Right cardiac atrium (tissue), 5 donors: ENCODE measurements at regions not wholly inside any gene's neighbourhood (a gene's known extent, or its start where the extent isn't known, plus 50 kb on each side); places are given as distances from the start of the nearest gene placed in this dataset.
"Not testable (repeated sequence)": the region's sequence is repeated elsewhere in the genome, so short reads cannot be mapped to it uniquely, and the experiment has no call there.

Experiments
- ATAC-seq, 2 donors: fragments of 200-7000 bp; cut with Tn5 transposase; one replicate each; pipeline versions ENCODE4 v1.8.0 to v1.9.1; 2020; ENCODE audit warnings: moderate library complexity in 2 of 2, mild to moderate bottlenecking in 1 of 2
- DNase-seq, 3 donors: peaks; one replicate each; pipeline ENCODE4 v3.0.0-alpha.2; 2020
- H3K27ac ChIP-seq: one replicate; pipeline ENCODE4 v1.5.1; 2013; ENCODE audit warnings: mild to moderate bottlenecking, low read length, control low read depth, moderate library complexity
- H3K27me3 ChIP-seq: one replicate; pipeline ENCODE4 v1.6.1; 2013; ENCODE audit not compliant: control insufficient read depth, insufficient read depth
- H3K4me1 ChIP-seq: one replicate; pipeline ENCODE4 v1.6.1; 2013; ENCODE audit warnings: low read length; ENCODE audit not compliant: control insufficient read depth, insufficient read depth
- H3K4me3 ChIP-seq: one replicate; pipeline ENCODE4 v1.5.1; 2013; ENCODE audit warnings: low read length, control low read depth
- H3K9me3 ChIP-seq: one replicate; pipeline ENCODE4 v1.6.1; 2013; ENCODE audit warnings: low read length; ENCODE audit not compliant: control insufficient read depth
- WGBS: extraction: QIAGEN DNeasy Blood & Tissue Kit; methylation state at CpG from one replicate; pipeline ENCODE4 v1.1.7; 2013; 5-methylcytosine and 5-hydroxymethylcytosine counted together
- intact Hi-C, 4 donors: fragments of 100-400 bp; cut with DNase I; formaldehyde crosslinking; loops; one replicate each; pipeline versions ENCODE4 v1.11.0 to v1.14.0; 2022 to 2023
- donor health status: healthy with polysubstance abuse.
- donor health status: DM: no; HTN: yes; CAD: no.
- donor health status: DM: no; HTN: no; CAD: no.
- donor health status: DM: no; HTN: yes; CAD: no; lungs with severe emphysema.
- donor health status: DM: yes; HTN: yes; CAD: no.

DNA sequence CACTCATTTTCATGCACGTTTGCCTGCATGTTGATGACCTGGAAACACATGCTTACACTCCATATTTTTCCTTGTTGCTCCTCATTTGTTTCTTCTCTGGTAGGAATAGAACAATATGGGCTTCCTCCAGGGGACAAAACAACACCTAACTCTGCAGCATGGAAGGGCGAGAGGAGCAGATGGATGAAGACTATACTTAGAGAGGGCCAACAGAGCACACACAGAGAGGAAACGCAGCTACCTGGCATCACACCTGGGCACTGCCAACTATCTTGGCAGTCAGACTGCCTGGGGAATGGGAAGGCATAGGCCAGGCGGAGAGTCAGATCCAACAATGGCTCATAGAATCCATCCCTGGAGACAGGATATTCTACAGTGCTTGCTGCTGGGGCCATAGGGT lies 290.9 kb downstream of the CD83 start:
- WGBS: 90% methylated on average over 4 of the region's 4 CpGs
- no peak for DNase-seq

DNA sequence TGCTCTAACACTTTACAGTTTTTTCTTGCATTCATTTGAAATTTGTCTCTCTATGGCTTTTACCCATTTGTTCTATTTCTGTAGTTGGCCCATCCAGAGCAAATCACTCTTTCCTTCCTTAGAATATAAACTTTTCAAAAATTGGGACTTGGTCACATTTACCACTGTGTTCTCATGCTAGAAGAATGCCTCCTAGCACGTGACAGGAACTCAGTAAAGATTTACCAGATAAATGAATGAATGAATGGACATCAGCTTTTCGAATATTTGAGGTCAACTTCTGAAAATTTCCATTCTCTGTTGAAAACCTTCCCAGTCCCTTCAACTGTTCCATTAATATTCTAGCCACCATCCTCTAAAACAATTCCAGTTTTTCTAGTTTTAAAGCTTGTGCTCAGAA lies 294.5 kb downstream of the CD83 start:
- no peaks in the 10 kb centered on the region for H3K27me3 ChIP-seq
- ATAC-seq (no peak), DNase-seq (no peak)
- H3K9me3 ChIP-seq: no peaks in the 10 kb centered on the region
- H3K4me3 ChIP-seq: no peak overlapping the region
- WGBS: 39% methylated on average over 2 of the region's 2 CpGs
- H3K4me1 ChIP-seq: peaks cover 2% of the 10 kb centered on the region
- intact Hi-C loops: no loop called here
- no peak overlapping the region for H3K27ac ChIP-seq

More for the DNA sequence above, 290.9 kb downstream of the CD83 start:
- Histone ChIP-seq H3K27me3 (no peaks in the 10 kb centered on the region), H3K4me1 (peaks cover 2% of the 10 kb centered on the region), H3K9me3 (no peaks in the 10 kb centered on the region), H3K4me3 (no peak overlapping the region), H3K27ac (no peak overlapping the region)
- no peak for ATAC-seq
- intact Hi-C loops: no loop called here

GRCh38 chr6:14415452-14415851 lies 297.9 kb downstream of the CD83 start:
- intact Hi-C loops: no loop called here
- H3K27ac ChIP-seq: no peak overlapping the region
- H3K4me3 ChIP-seq: no peak overlapping the region
- H3K27me3 ChIP-seq: no peaks in the 10 kb centered on the region
- DNase-seq (no peak), ATAC-seq (no peak)
- H3K9me3 ChIP-seq: no peaks in the 10 kb centered on the region
- 97% methylated on average over 3 of the region's 3 CpGs for WGBS
- peaks cover 2% of the 10 kb centered on the region for H3K4me1 ChIP-seq

GRCh38 chr6:14417377-14417776 lies 299.8 kb downstream of the CD83 start:
- H3K4me3 ChIP-seq: no peak overlapping the region
- WGBS: 98% methylated on average over 2 of the region's 2 CpGs
- no peaks in the 10 kb centered on the region for H3K9me3 ChIP-seq
- no peak for DNase-seq
- H3K4me1 ChIP-seq: no peaks in the 10 kb centered on the region
- no peak for ATAC-seq
- intact Hi-C loops: no loop called here
- no peaks in the 10 kb centered on the region for H3K27me3 ChIP-seq
- H3K27ac ChIP-seq: no peak overlapping the region

DNA sequence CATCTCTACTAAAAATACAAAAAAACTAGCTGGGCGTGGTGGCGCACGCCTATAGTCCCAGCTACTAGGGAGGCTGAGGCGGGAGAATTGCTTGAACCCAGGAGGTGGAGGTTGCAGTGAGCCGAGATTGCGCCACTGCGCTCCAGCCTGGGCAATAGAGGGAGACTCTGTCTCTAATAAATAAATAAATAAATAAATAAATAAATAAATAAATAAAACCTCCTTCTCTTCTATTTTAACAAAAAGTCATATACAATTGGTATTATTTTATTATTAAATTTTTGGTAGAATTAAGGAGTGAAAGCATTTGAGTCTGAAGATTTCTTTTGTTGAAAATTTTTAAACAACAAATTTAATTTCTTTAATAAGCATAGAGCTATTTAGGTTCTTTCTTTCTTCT lies 301.7 kb downstream of the CD83 start:
- DNase-seq, H3K4me1 ChIP-seq, intact Hi-C loops, H3K27ac ChIP-seq, H3K4me3 ChIP-seq, ATAC-seq, H3K9me3 ChIP-seq, H3K27me3 ChIP-seq: not testable (repeated sequence)
- 97% methylated on average over 7 of the region's 7 CpGs for WGBS

DNA sequence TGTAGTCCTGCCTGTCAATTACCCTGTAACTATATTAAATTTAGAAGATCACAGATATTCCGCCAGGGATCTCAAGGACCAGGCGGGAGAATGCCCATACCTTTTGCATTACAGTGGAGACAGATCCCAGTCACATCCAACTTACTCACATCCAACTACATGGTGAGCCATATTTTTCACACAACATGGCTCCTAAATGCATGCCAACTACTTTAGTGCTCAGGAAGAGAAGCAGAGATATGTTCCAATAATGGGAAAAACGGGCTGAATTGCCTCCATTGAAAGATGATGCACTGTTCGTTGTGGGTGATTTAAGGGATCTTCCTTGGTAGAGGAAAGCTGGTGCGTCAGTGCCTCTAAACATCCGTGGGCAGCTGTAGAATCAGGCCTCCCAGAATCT lies 304.5 kb downstream of the CD83 start:
- DNase-seq (no peak), ATAC-seq (no peak)
- 86% methylated on average over 6 of the region's 6 CpGs for WGBS
- H3K27ac ChIP-seq: no peak overlapping the region
- H3K9me3 ChIP-seq: no peaks in the 10 kb centered on the region
- H3K27me3 ChIP-seq: no peaks in the 10 kb centered on the region
- H3K4me3 ChIP-seq: no peak overlapping the region
- no peaks in the 10 kb centered on the region for H3K4me1 ChIP-seq
- intact Hi-C loops: loop anchor here in 1 of 4 donors (10.0 kb wide), 1 partner anchor 207 kb away; no protein-coding TSS in a partner anchor

GRCh38 chr6:14422917-14423316 lies 305.3 kb downstream of the CD83 start:
- ATAC-seq: peak; percentile 26 to 83
- Histone ChIP-seq H3K27ac (no peak overlapping the region), H3K9me3 (no peaks in the 10 kb centered on the region), H3K27me3 (no peaks in the 10 kb centered on the region), H3K4me1 (no peaks in the 10 kb centered on the region), H3K4me3 (no peak overlapping the region)
- intact Hi-C loops: loop anchor here in 1 of 4 donors (10.0 kb wide), 1 partner anchor 208 kb away; no protein-coding TSS in a partner anchor
- 61% methylated on average over 2 of the region's 2 CpGs for WGBS
- DNase-seq: no peak

DNA sequence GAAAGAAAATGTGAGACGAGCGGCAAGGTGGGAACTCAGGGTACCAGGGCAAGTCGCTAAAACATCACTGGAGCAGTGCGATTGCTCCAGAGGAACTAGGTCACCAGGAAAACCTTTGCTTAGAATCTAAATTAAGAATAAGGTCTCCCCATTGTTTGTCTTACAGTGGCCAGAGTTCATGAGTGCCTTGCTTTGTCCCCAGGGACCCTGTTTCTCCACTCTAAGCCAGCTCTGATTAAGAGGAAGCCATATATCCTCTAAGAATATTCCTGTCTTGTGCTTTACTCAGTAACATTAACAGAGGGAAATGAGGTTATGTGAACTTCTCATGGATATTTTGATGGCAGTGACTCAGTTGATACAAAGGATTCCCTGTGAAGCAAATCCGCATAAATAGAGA lies 305.8 kb downstream of the CD83 start:
- WGBS: 58% methylated on average over 5 of the region's 5 CpGs
- Histone ChIP-seq H3K9me3 (no peaks in the 10 kb centered on the region), H3K4me3 (no peak overlapping the region), H3K27me3 (no peaks in the 10 kb centered on the region), H3K4me1 (no peaks in the 10 kb centered on the region), H3K27ac (no peak overlapping the region)
- ATAC-seq (peak; percentile 81 to 97), DNase-seq (peak in 1 of 3 donors; percentile 28)
- intact Hi-C loops: loop anchor here in 1 of 4 donors (10.0 kb wide), 1 partner anchor 209 kb away; no protein-coding TSS in a partner anchor

DNA sequence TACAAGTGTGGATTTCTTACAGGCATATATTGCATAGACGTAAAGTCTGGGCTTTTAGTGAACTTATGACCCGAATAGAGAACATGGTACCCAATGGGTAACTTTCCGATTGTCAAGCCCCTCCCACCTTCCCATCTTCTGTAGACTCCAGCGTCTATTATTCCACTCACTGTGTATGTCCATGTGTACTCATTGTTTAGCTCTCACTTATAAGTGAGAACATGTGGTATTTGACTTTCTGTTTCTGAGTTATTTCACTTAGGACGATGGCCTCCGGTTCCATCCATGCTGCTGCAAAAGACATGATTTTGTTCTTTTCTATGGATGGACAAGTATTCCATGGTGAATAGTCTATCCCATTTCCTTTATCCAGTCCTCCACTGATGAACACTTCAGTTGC lies 306.4 kb downstream of the CD83 start:
- Histone ChIP-seq H3K4me1 (no peaks in the 10 kb centered on the region), H3K27me3 (no peaks in the 10 kb centered on the region), H3K9me3 (no peaks in the 10 kb centered on the region), H3K27ac (no peak overlapping the region), H3K4me3 (no peak overlapping the region)
- DNase-seq (no peak), ATAC-seq (no peak)
- intact Hi-C loops: loop anchor here in 1 of 4 donors (10.0 kb wide), 1 partner anchor 209 kb away; no protein-coding TSS in a partner anchor
- WGBS: 85% methylated on average over 6 of the region's 6 CpGs

GRCh38 chr6:14425805-14426204 lies 308.2 kb downstream of the CD83 start:
- WGBS: 79% methylated on average over 6 of the region's 6 CpGs
- Histone ChIP-seq H3K9me3 (no peaks in the 10 kb centered on the region), H3K4me3 (no peak overlapping the region), H3K4me1 (no peaks in the 10 kb centered on the region), H3K27ac (no peak overlapping the region), H3K27me3 (no peaks in the 10 kb centered on the region)
- intact Hi-C loops: loop anchor here in 1 of 4 donors (10.0 kb wide), 1 partner anchor 211 kb away; no protein-coding TSS in a partner anchor
- no peak for DNase-seq
- no peak for ATAC-seq

GRCh38 chr6:14426281-14426680 lies 308.7 kb downstream of the CD83 start:
- WGBS: 95% methylated on average over 2 of the region's 2 CpGs
- H3K9me3 ChIP-seq: no peaks in the 10 kb centered on the region
- no peak for ATAC-seq
- intact Hi-C loops: loop anchor here in 1 of 4 donors (10.0 kb wide), 1 partner anchor 211 kb away; no protein-coding TSS in a partner anchor
- no peak overlapping the region for H3K27ac ChIP-seq
- H3K4me1 ChIP-seq: no peaks in the 10 kb centered on the region
- no peaks in the 10 kb centered on the region for H3K27me3 ChIP-seq
- no peak for DNase-seq
- no peak overlapping the region for H3K4me3 ChIP-seq

DNA sequence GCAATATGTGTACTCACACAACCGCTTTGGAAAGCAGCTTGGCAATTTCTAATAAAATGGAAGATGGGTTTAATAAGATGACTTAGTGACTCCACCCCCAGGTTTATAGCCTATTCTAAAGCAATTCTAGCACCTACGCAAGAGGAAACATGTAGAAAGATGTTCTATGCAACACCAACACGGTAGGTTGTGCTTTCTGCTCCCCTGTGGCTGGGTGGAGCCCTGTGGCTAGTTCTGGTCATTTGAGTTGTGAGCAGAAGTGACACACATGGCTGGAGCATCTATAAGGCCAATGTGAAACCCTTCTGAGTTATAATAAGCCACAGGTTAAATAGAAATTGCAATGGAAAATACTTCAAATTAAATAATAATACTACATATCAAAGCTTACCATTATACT lies 310.7 kb downstream of the CD83 start:
- no peak for ATAC-seq
- Histone ChIP-seq H3K4me1 (no peaks in the 10 kb centered on the region), H3K27ac (no peak overlapping the region), H3K27me3 (no peaks in the 10 kb centered on the region), H3K4me3 (no peak overlapping the region), H3K9me3 (no peaks in the 10 kb centered on the region)
- DNase-seq: no peak
- WGBS: 88% methylated on average over 3 of the region's 3 CpGs
- intact Hi-C loops: loop anchor here in 1 of 4 donors (10.0 kb wide), 1 partner anchor 213 kb away; no protein-coding TSS in a partner anchor
